ENCODE measurements at regions not wholly inside any gene's neighbourhood (a gene's known extent, or its start where the extent isn't known, plus 50 kb on each side); places are given as distances from the start of the nearest gene placed in this dataset.

- Histone ChIP-seq H3K23ac (ENCODE audit: low read length) (no peak overlapping the region), H3K36me3 (ENCODE audit: control insufficient read depth, insufficient read depth, low read length) (no peaks in the 10 kb centered on the region), H3K79me2 (ENCODE audit: control insufficient read depth, insufficient read depth, low read length) (no peaks in the 10 kb centered on the region), H3K9ac (ENCODE audit: low read length) (no peak overlapping the region), H4K8ac (ENCODE audit: low read depth, low read length) (no peak overlapping the region), H3K56ac (ENCODE audit: low read length) (no peak overlapping the region), H2AK5ac (ENCODE audit: low read length) (no peak overlapping the region), H3K27ac (ENCODE audit: low read depth, low read length) (no peak overlapping the region), H3K18ac (ENCODE audit: low read length) (no peak overlapping the region), H3K27me3 (ENCODE audit: insufficient read depth, low read length, poor library complexity) (no peaks in the 10 kb centered on the region), H3K4ac (ENCODE audit: low read depth, low read length) (no peak overlapping the region), H2BK15ac (replicated peaks; ENCODE audit: low read depth) (no peak overlapping the region), H4K5ac (ENCODE audit: low read length) (no peak overlapping the region), H3K4me3 (ENCODE audit: low read length) (no peak overlapping the region), H3K4me2 (ENCODE audit: low read length) (no peak overlapping the region), H3K79me1 (ENCODE audit: low read length) (no peaks in the 10 kb centered on the region), H2BK120ac (ENCODE audit: low read depth, low read length) (no peak overlapping the region), H3K4me1 (ENCODE audit: control insufficient read depth, low read depth, low read length) (no peaks in the 10 kb centered on the region), H2BK5ac (ENCODE audit: low read length) (no peak overlapping the region)
- no peak for DNase-seq
- no CpG with 5 or more reads among the region's 3 CpGs for WGBS (ENCODE audit: extremely low coverage, insufficient coverage, low lambda C conversion rate)
Measured at GRCh38 chr5:104171958-104172690, 609.5 kb upstream of the NUDT12 start.

GRCh38 chr5:104170926-104171325 is 608.3 kb upstream of the NUDT12 start:
- H3K27ac ChIP-seq (ENCODE audit: low read depth, low read length): no peak overlapping the region

GRCh38 chr5:104146652-104147051 is 584.1 kb upstream of the NUDT12 start:
- WGBS (ENCODE audit: extremely low coverage, insufficient coverage, low lambda C conversion rate): no CpG with 5 or more reads among the region's 2 CpGs
- Histone ChIP-seq H3K27me3 (ENCODE audit: insufficient read depth, low read length, poor library complexity) (no peaks in the 10 kb centered on the region), H3K4me3 (ENCODE audit: low read length) (no peak overlapping the region)

More at GRCh38 chr5:104170926-104171325, 608.3 kb upstream of the NUDT12 start:
- no peak overlapping the region for H2AK5ac ChIP-seq (ENCODE audit: low read length)
- no peak overlapping the region for H2BK15ac ChIP-seq (replicated peaks; ENCODE audit: low read depth)
- no peak overlapping the region for H3K56ac ChIP-seq (ENCODE audit: low read length)
- H3K79me2 ChIP-seq (ENCODE audit: control insufficient read depth, insufficient read depth, low read length): no peaks in the 10 kb centered on the region
- H3K36me3 ChIP-seq (ENCODE audit: control insufficient read depth, insufficient read depth, low read length): no peaks in the 10 kb centered on the region
- no peak for DNase-seq
- no peak overlapping the region for H3K4me3 ChIP-seq (ENCODE audit: low read length)
- no peak overlapping the region for H3K4me2 ChIP-seq (ENCODE audit: low read length)
- no peak overlapping the region for H2BK120ac ChIP-seq (ENCODE audit: low read depth, low read length)
- no peak overlapping the region for H4K8ac ChIP-seq (ENCODE audit: low read depth, low read length)
- H3K4ac ChIP-seq (ENCODE audit: low read depth, low read length): no peak overlapping the region
- H2BK5ac ChIP-seq (ENCODE audit: low read length): no peak overlapping the region
- H3K79me1 ChIP-seq (ENCODE audit: low read length): no peaks in the 10 kb centered on the region
- no peak overlapping the region for H3K18ac ChIP-seq (ENCODE audit: low read length)
- H3K23ac ChIP-seq (ENCODE audit: low read length): no peak overlapping the region
- H3K9ac ChIP-seq (ENCODE audit: low read length): no peak overlapping the region
- H3K4me1 ChIP-seq (ENCODE audit: control insufficient read depth, low read depth, low read length): no peaks in the 10 kb centered on the region
- H3K27me3 ChIP-seq (ENCODE audit: insufficient read depth, low read length, poor library complexity): no peaks in the 10 kb centered on the region
- no peak overlapping the region for H4K5ac ChIP-seq (ENCODE audit: low read length)

GRCh38 chr5:104139840-104140239 is 577.3 kb upstream of the NUDT12 start:
- no peak overlapping the region for H3K23ac ChIP-seq (ENCODE audit: low read length)
- H2AK5ac ChIP-seq (ENCODE audit: low read length): no peak overlapping the region
- H3K79me2 ChIP-seq (ENCODE audit: control insufficient read depth, insufficient read depth, low read length): no peaks in the 10 kb centered on the region
- H3K4me3 ChIP-seq (ENCODE audit: low read length): no peak overlapping the region
- H2BK120ac ChIP-seq (ENCODE audit: low read depth, low read length): no peak overlapping the region
- no peaks in the 10 kb centered on the region for H3K4me1 ChIP-seq (ENCODE audit: control insufficient read depth, low read depth, low read length)
- H2BK5ac ChIP-seq (ENCODE audit: low read length): no peak overlapping the region
- H3K27me3 ChIP-seq (ENCODE audit: insufficient read depth, low read length, poor library complexity): no peaks in the 10 kb centered on the region
- no peak for DNase-seq
- no peak overlapping the region for H3K4ac ChIP-seq (ENCODE audit: low read depth, low read length)
- no CpG with 5 or more reads among the region's 3 CpGs for whole genome bisulfite sequencing (ENCODE audit: extremely low coverage, insufficient coverage, low lambda C conversion rate)
- no peak overlapping the region for H3K18ac ChIP-seq (ENCODE audit: low read length)
- H3K79me1 ChIP-seq (ENCODE audit: low read length): no peaks in the 10 kb centered on the region
- no peak overlapping the region for H3K4me2 ChIP-seq (ENCODE audit: low read length)
- H4K8ac ChIP-seq (ENCODE audit: low read depth, low read length): no peak overlapping the region
- no peak overlapping the region for H3K27ac ChIP-seq (ENCODE audit: low read depth, low read length)
- no peak overlapping the region for H3K9ac ChIP-seq (ENCODE audit: low read length)
- H3K56ac ChIP-seq (ENCODE audit: low read length): no peak overlapping the region
- H2BK15ac ChIP-seq (replicated peaks; ENCODE audit: low read depth): no peak overlapping the region
- H3K36me3 ChIP-seq (ENCODE audit: control insufficient read depth, insufficient read depth, low read length): no peaks in the 10 kb centered on the region
- H4K5ac ChIP-seq (ENCODE audit: low read length): no peak overlapping the region

More at GRCh38 chr5:104146652-104147051, 584.1 kb upstream of the NUDT12 start:
- H4K8ac ChIP-seq (ENCODE audit: low read depth, low read length): no peak overlapping the region
- no peak overlapping the region for H2BK15ac ChIP-seq (replicated peaks; ENCODE audit: low read depth)
- no peaks in the 10 kb centered on the region for H3K36me3 ChIP-seq (ENCODE audit: control insufficient read depth, insufficient read depth, low read length)
- no peak overlapping the region for H3K56ac ChIP-seq (ENCODE audit: low read length)
- no peak overlapping the region for H3K4me2 ChIP-seq (ENCODE audit: low read length)
- no peak overlapping the region for H3K27ac ChIP-seq (ENCODE audit: low read depth, low read length)
- no peak overlapping the region for H4K5ac ChIP-seq (ENCODE audit: low read length)
- no peak overlapping the region for H3K18ac ChIP-seq (ENCODE audit: low read length)
- H2AK5ac ChIP-seq (ENCODE audit: low read length): no peak overlapping the region
- H3K9ac ChIP-seq (ENCODE audit: low read length): no peak overlapping the region
- no peak overlapping the region for H3K4ac ChIP-seq (ENCODE audit: low read depth, low read length)
- H3K79me1 ChIP-seq (ENCODE audit: low read length): no peaks in the 10 kb centered on the region
- no peak overlapping the region for H3K23ac ChIP-seq (ENCODE audit: low read length)
- DNase-seq: no peak
- H3K79me2 ChIP-seq (ENCODE audit: control insufficient read depth, insufficient read depth, low read length): no peaks in the 10 kb centered on the region
- H3K4me1 ChIP-seq (ENCODE audit: control insufficient read depth, low read depth, low read length): no peaks in the 10 kb centered on the region
- H2BK5ac ChIP-seq (ENCODE audit: low read length): no peak overlapping the region
- H2BK120ac ChIP-seq (ENCODE audit: low read depth, low read length): no peak overlapping the region

- Histone ChIP-seq H2AK5ac (ENCODE audit: low read length) (no peak overlapping the region), H2BK15ac (replicated peaks; ENCODE audit: low read depth) (no peak overlapping the region), H3K4me2 (ENCODE audit: low read length) (no peak overlapping the region), H3K4ac (ENCODE audit: low read depth, low read length) (no peak overlapping the region), H4K5ac (ENCODE audit: low read length) (no peak overlapping the region), H3K4me1 (ENCODE audit: control insufficient read depth, low read depth, low read length) (no peaks in the 10 kb centered on the region), H3K79me2 (ENCODE audit: control insufficient read depth, insufficient read depth, low read length) (no peaks in the 10 kb centered on the region), H3K36me3 (ENCODE audit: control insufficient read depth, insufficient read depth, low read length) (no peaks in the 10 kb centered on the region), H3K18ac (ENCODE audit: low read length) (no peak overlapping the region), H3K56ac (ENCODE audit: low read length) (no peak overlapping the region), H2BK5ac (ENCODE audit: low read length) (no peak overlapping the region), H2BK120ac (ENCODE audit: low read depth, low read length) (no peak overlapping the region), H3K27ac (ENCODE audit: low read depth, low read length) (no peak overlapping the region), H3K9ac (ENCODE audit: low read length) (no peak overlapping the region), H3K23ac (ENCODE audit: low read length) (no peak overlapping the region), H3K27me3 (ENCODE audit: insufficient read depth, low read length, poor library complexity) (no peaks in the 10 kb centered on the region), H4K8ac (ENCODE audit: low read depth, low read length) (no peak overlapping the region), H3K4me3 (ENCODE audit: low read length) (no peak overlapping the region), H3K79me1 (ENCODE audit: low read length) (no peaks in the 10 kb centered on the region)
- DNase-seq: no peak
- no CpG with 5 or more reads among the region's 3 CpGs for WGBS (ENCODE audit: extremely low coverage, insufficient coverage, low lambda C conversion rate)
Measured at GRCh38 chr5:104130320-104130719, 567.7 kb upstream of the NUDT12 start.

- H3K27me3 ChIP-seq (ENCODE audit: insufficient read depth, low read length, poor library complexity): no peaks in the 10 kb centered on the region
- no peak overlapping the region for H3K4me2 ChIP-seq (ENCODE audit: low read length)
- no peak overlapping the region for H3K23ac ChIP-seq (ENCODE audit: low read length)
- H3K4ac ChIP-seq (ENCODE audit: low read depth, low read length): no peak overlapping the region
- no peak overlapping the region for H2BK15ac ChIP-seq (replicated peaks; ENCODE audit: low read depth)
- H3K27ac ChIP-seq (ENCODE audit: low read depth, low read length): no peak overlapping the region
- WGBS (ENCODE audit: extremely low coverage, insufficient coverage, low lambda C conversion rate): no CpG with 5 or more reads among the region's 5 CpGs
- H2BK120ac ChIP-seq (ENCODE audit: low read depth, low read length): no peak overlapping the region
- H4K5ac ChIP-seq (ENCODE audit: low read length): no peak overlapping the region
- no peaks in the 10 kb centered on the region for H3K79me1 ChIP-seq (ENCODE audit: low read length)
- no peak overlapping the region for H2BK5ac ChIP-seq (ENCODE audit: low read length)
- no peak overlapping the region for H3K9ac ChIP-seq (ENCODE audit: low read length)
- DNase-seq: no peak
- no peaks in the 10 kb centered on the region for H3K4me1 ChIP-seq (ENCODE audit: control insufficient read depth, low read depth, low read length)
- no peak overlapping the region for H4K8ac ChIP-seq (ENCODE audit: low read depth, low read length)
- no peak overlapping the region for H2AK5ac ChIP-seq (ENCODE audit: low read length)
- no peaks in the 10 kb centered on the region for H3K36me3 ChIP-seq (ENCODE audit: control insufficient read depth, insufficient read depth, low read length)
- H3K4me3 ChIP-seq (ENCODE audit: low read length): no peak overlapping the region
- no peaks in the 10 kb centered on the region for H3K79me2 ChIP-seq (ENCODE audit: control insufficient read depth, insufficient read depth, low read length)
- H3K56ac ChIP-seq (ENCODE audit: low read length): no peak overlapping the region
- no peak overlapping the region for H3K18ac ChIP-seq (ENCODE audit: low read length)
Measured at GRCh38 chr5:104128348-104128747, 565.8 kb upstream of the NUDT12 start.
